ENCODE measurements at regions not wholly inside any gene's neighbourhood (a gene's known extent, or its start where the extent isn't known, plus 50 kb on each side); places are given as distances from the start of the nearest gene placed in this dataset.
A peak's percentile ranks its signal among the peaks of the same experiment; 100 is the strongest.

DNA sequence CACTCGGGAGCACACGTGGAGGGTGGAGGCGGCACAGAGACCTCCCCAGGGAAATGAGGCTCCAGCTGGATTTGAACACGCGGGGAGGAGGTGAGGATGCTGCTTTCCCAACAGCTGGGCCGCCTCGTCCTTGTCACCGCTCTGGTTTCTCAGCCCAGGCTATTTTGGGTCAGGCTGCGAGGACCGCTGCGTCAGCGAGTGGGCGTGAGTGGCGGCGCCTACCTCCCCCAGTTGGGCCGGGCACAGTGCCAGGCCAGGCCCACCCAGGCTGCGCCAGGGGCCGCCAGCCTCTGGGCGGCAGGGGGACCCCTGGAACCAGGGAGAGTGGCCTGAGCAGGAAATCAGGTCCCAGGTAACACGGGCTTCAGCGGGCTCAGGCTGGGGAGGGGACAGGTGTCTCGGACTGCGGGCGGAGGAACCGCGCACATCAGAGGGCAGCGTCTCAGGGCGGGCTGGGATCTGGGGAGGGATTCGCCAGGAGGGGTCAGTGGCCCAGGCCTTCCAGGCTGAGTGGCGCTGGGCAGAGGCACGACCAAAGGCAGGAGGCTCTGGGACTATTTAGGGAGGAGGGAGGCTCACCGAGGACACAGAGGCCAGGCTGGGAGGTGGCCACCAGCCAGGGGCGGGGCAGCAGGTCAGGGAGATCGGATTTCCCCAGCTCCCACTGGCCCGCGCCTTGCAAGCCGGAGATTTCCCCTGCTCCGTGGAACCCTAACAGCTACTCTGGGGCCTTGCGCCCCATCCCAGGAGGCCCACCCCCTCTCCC is 125.2 kb upstream of the RET start:
- no peak for DNase-seq (ENCODE audit: low spot score)

DNA sequence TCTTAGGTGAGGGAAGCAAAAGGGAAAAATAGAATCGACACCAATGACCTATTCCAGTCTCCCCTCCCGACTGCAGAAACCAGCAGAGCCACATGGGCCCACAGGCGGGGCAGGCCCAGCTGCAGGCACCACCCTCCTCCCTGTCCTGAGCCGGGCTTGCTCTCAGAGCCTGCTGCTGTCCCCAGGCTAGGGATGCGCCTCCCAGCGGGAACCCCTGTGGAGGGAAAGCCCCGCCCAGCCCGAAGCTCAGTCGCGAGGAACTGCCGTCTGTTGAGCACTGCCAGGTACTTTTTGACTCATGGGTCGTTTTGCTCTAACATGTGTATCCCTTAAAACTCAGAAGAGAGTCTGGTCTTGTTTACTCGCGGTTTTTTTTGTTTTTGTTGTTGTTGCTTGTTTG is 124.5 kb upstream of the RET start:
- DNase-seq (ENCODE audit: low spot score), result no peak

- DNase-seq (ENCODE audit: low spot score), result no peak
These were observed 123.8 kb upstream of the RET start for GRCh38 chr10:42952931-42953683.

DNA sequence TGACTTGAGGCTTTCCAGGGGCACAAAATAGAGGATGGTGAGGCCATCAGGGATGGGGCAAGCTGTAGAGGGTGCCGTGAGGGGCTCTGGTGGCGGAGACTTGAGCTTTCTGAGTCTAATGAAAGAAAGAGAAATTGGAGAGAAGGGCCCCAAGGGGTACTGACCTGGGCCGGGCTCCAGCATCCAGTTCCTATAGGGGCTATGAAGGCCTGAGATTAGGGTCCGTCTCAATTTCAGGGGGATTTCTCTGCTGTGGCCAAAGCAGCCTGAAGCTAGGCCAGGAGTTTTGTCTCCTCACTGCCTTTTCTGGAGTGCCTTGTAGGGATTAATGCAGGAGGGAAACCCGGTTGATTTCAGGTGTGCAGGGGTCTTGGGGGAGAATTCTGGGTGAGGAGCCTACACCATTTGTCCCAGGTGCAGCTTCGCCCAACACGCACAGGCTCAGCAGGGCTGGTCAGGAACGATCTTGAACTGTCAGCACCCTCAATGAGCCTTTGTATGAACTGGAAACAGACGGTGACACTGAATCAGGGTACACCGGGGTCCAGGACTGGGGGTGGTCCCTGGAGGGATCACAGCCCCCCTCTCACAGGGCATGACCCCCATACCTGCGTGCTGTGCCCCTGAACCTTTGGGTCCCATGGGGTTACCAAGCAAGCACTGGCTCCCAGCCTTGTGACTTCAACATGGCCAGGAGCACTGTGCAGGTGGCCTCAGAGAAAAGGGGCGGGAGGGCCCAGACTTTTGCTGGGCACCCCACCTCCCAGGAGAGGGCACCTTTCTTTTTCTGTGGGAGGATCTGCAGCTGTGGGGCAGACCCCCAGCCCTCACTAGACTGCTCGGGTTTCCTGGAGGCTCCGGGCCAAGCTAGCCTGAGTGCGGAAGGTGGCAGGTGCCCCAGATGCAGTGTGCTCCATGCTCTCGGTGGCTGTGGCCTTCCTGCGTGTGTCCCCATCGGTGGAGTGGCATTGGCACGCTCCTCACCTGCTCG is 122.9 kb upstream of the RET start:
- no peak for DNase-seq (ENCODE audit: low spot score)

GRCh38 chr10:42954766-42955492 is 121.9 kb upstream of the RET start:
- DNase-seq (ENCODE audit: low spot score), result no peak

DNA sequence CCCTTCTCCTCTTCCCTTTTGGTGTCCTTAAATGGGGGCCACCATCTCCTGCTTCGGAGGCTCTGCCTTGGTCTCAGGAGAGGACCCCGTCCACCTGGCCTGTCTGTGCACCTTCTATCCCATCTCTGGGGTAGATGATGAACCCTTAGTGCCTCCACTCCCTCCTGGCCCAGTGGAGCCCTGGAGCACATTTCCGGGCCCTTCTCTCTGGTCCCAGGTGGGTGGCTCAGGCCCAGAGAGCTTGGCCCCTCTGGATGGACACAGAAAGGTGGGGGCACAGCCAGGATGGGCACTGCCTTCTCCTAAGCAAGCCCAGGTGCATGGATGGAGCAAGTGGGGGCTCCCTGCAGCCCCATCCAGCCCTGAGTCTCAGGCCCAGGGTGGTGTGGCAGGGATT is 121.4 kb upstream of the RET start:
- DNase-seq (ENCODE audit: low spot score), result no peak

GRCh38 chr10:42956045-42956444 is 120.8 kb upstream of the RET start:
- DNase-seq (ENCODE audit: low spot score), result no peak

DNA sequence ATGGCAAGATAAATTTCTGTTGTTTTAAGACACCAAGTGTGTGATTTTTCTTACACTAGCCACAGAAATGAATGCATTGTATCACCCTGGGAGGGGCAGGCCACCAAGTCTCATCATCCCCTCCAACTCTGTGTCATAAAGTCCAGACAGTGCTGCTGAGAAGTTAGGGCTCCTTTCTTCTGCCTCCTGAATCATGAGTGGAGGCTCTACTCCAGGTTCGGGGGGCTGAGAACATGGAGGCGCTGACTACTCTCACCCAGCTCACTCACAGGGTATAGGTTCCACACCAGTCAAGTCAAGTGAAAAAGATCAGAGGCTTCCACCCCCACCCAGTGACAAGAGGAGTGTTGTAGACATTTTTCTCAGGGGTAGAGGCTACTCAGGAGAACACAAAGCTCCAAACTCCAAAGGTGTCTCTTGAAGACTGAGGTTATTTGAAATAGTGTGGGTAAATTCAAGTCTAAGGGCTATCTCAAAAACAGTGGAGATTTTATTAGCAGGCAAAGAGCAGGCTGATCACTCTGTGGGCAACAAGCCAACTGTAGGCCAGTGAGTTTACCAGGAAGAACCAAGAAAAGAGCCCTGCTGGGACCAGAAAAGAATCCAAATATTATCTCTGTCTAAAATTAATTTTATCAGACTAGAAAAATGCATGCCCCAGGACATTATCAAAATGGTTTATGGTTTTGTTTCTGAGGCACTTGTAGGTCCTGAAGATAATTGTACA is 118.6 kb upstream of the RET start:
- DNase-seq (ENCODE audit: low spot score), result no peak

DNA sequence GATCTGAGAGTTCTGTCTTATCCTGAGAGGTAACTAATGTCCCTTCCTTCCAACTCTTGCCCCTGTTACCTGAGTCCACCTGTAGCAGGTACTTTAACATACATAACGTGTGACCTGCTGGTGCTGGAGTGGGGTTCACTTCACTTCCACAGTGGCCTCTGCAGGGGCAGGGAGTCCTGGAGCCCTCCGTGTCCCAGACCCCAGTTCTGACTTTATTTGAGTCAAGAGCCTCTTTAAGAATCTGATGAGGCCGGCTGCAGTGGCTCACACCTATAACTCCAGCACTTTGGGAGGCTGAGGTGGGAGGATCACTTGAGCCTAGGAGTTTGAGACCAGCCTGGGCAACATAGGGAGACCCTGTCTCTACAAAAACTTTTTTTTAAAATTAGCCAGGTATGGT is 117.0 kb upstream of the RET start:
- DNase-seq (ENCODE audit: low spot score), result no peak

DNA sequence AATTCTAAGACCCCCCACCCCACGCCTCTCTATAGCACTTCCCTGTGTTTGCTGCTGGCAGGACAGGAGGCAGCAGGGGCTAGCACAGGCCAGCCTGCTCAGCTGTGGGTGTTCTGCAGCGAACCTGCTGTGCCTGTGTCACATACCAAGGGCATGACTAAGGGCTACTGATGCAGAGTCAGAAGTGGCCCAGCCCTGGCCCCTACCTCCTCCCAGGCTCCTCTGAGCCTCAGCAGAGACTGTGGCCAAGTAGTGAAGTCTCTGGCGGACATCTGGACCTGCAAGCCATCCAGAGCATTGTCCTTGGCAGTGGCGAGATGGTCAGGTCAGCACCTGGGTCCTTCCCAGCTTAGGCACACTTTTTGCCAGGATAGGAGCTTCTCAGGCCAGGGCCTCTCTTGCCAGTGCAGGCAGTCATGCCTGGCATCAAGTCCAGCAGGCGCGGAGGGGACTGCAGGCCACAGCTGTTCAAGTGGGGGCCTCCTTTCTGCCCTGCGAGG is 116.3 kb upstream of the RET start:
- DNase-seq (ENCODE audit: low spot score), result peak; percentile 62

DNA sequence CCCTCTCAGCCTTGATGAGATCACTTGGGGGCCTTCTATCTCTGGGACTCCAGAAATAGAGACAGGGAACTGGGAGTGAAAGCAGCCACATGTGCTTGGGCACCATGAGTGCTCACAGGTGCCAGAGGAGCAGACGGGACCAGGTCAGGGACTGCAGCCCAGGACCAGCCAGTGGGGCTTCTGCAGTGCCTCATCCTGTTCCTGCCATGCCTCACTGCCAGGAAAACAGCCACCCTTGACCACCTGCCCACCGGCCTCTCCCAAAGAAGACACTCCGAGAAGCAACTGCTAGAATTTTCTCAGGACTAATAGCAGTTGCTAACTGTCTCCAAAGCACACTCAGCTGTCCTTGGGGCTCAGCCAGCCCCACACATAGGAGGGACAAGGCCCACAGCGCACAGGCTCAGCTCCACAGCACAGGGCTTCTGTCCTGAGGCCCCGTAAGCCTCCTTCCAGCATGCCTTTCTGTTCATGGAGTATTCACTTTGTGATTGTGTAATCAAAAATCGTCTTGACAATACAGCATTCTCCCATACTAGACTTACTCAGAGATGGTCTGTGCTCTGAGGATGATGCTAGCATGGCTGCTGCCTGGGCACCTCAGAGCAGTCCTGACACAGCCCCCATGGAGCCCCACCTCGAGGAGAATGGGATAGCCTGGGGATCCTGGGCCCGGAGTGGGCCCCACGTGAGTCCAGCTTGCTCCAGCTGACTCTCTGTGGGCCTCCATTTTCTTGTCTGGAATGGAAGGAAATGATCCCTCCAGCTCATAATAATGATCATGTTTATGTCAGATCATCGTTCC is 115.7 kb upstream of the RET start:
- DNase-seq (ENCODE audit: low spot score), result no peak

DNA sequence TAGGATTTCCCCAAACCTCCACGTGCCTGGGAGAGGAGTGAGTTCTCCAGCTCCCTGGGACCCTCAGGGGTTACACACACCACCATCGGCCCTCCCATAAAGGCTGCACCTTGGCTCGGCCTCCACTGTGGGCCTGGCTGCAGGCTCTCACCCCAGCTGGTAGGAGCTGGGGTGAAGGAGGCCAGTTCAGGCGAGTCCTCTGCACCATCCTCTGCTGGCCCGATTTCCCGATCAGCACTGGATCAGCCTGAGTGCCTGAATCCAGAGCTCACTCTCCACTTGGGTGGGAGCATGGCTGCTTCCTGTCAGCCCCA is 115.1 kb upstream of the RET start:
- no peak for DNase-seq (ENCODE audit: low spot score)

GRCh38 chr10:42962110-42962901 is 114.6 kb upstream of the RET start:
- no peak for DNase-seq (ENCODE audit: low spot score)

DNA sequence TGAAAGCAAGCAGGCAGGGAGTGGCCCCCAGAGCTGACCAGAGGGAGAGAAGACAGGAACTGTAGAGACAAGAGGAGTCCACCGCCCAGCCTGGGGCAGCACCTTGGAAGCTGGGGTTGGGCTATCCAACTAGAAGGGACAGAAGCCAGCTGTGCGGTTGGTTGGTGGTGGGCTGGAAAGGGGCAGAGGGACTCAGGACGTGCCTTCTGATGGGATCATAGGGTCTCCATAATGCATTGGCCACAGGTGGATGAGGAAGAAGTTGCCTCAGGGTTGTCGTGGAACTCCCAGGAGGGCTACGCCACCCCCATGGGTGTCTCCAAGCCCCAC is 114.0 kb upstream of the RET start:
- no peak for DNase-seq (ENCODE audit: low spot score)

GRCh38 chr10:42963312-42963711 is 113.6 kb upstream of the RET start:
- DNase-seq (ENCODE audit: low spot score), result no peak

DNA sequence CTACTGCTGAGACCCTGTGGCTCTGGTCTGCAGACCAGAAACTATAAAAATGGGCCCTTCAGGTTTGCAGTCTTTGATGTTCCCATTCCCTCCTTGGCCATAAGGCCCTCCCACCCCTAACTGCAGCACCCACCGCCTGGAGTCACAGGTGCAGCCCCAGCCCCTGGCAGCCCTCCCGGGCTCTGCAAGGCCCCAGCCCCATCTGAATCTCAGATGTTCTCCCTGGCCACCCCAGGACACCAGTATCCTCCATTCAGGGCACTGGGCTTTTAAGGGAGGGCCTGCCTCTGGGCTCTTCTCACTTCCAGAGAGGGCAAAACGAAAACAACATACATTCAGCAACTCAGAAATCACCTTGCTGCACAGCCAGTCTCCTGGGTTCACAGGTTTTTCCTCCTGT is 107.7 kb upstream of the RET start:
- no peak for DNase-seq (ENCODE audit: low spot score)

- no peak for DNase-seq (ENCODE audit: low spot score)
These were observed 107.0 kb upstream of the RET start for GRCh38 chr10:42969909-42970308.

DNA sequence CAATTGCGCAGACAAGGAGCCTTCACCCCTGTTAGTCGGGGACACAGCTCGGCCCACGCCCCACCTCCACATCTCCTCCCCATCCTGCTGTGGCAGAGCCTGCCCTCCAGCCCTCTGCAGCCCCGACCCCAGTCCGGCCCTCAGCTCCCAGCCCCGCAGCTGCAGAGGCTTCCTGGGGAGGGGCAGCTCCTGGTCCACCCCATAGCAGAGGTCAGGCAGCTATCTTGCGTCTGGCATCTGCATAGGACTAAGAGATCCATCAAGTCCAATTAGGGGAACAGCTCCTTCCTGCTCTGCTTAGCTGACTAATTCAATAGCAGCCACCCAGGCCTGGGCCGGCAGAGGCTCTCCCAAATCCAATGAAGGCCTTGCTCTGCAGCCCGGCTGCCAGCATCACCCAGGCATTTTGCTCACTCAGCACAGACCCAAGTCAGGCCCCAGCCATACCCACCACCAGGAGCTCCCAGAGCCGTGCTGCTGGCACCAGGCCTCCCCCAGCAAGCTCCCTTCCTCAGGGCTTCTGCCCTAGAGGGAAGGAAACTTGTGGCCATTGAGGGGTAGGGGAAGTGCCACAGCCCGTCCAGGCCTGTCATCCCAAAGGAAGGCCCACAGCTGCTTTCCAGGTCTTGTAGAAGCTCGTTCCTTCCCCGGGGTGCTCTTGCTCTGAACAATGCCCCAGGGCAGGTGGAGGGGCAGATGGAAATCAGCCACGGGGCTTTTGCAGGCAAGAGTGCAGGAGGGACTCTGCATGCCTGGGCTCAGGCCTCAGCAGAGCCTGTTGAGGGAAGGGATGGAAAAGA is 106.2 kb upstream of the RET start:
- DNase-seq (ENCODE audit: low spot score), result no peak

GRCh38 chr10:42971251-42971599 is 105.6 kb upstream of the RET start:
- no peak for DNase-seq (ENCODE audit: low spot score)

All from A172 (cell line).